ENCODE measurements at regions not wholly inside any gene's neighbourhood (a gene's known extent, or its start where the extent isn't known, plus 50 kb on each side); places are given as distances from the start of the nearest gene placed in this dataset.

- TF ChIP-seq CTCF (IDR thresholded peaks at IDR 0.05 in 8 of 11, conservative IDR thresholded peaks at IDR 0.05 in 3 of 11) = no peak
- no peak for TF ChIP-seq POLR2A (IDR thresholded peaks at IDR 0.05)
Measured at GRCh38 chr22:47564158-47564450, 801.7 kb downstream of the TBC1D22A start.

Measured in spleen (tissue), 7 donors.